Epidermal melanocyte (primary cell): ENCODE measurements at regions not wholly inside any gene's neighbourhood (a gene's known extent, or its start where the extent isn't known, plus 50 kb on each side); places are given as distances from the start of the nearest gene placed in this dataset.
A peak's percentile ranks its signal among the peaks of the same experiment; 100 is the strongest.

Experiments used
- DNase-seq: peaks from one replicate; pipeline ENCODE4 v3.0.0; 2011; ENCODE audit warnings: low spot score; ENCODE audit not compliant: insufficient read length

GRCh38 chr9:13412331-13412730 lies 132.8 kb upstream of the MPDZ start:
- DNase-seq = no peak

GRCh38 chr9:13411791-13412190 lies 132.3 kb upstream of the MPDZ start:
- no peak for DNase-seq

- no peak for DNase-seq
Measured at GRCh38 chr9:13410566-13411031, 131.1 kb upstream of the MPDZ start.

- DNase-seq = no peak
Measured at GRCh38 chr9:13397661-13398060, 118.2 kb upstream of the MPDZ start.

GRCh38 chr9:13397220-13397619 lies 117.7 kb upstream of the MPDZ start:
- no peak for DNase-seq

- DNase-seq = no peak
Measured at GRCh38 chr9:13396418-13396817, 116.9 kb upstream of the MPDZ start.

- no peak for DNase-seq
Measured at GRCh38 chr9:13395156-13395555, 115.7 kb upstream of the MPDZ start.

GRCh38 chr9:13388157-13388556 lies 108.7 kb upstream of the MPDZ start:
- no peak for DNase-seq

- no peak for DNase-seq
Measured at GRCh38 chr9:13387734-13388067, 108.2 kb upstream of the MPDZ start.

GRCh38 chr9:13386935-13387733 lies 107.6 kb upstream of the MPDZ start:
- DNase-seq = peak; percentile 26

GRCh38 chr9:13386316-13386715 lies 106.8 kb upstream of the MPDZ start:
- no peak for DNase-seq

- no peak for DNase-seq
Measured at GRCh38 chr9:13383855-13384254, 104.4 kb upstream of the MPDZ start.

- DNase-seq = no peak
Measured at GRCh38 chr9:13383216-13383615, 103.7 kb upstream of the MPDZ start.

- DNase-seq = no peak
Measured at GRCh38 chr9:13382595-13382994, 103.1 kb upstream of the MPDZ start.

GRCh38 chr9:13380903-13381302 lies 101.4 kb upstream of the MPDZ start:
- DNase-seq = no peak

GRCh38 chr9:13378154-13378553 lies 98.7 kb upstream of the MPDZ start:
- no peak for DNase-seq

GRCh38 chr9:13377171-13377925 lies 97.9 kb upstream of the MPDZ start:
- no peak for DNase-seq

GRCh38 chr9:13372510-13372909 lies 93.0 kb upstream of the MPDZ start:
- no peak for DNase-seq

- no peak for DNase-seq
Measured at GRCh38 chr9:13369431-13369830, 89.9 kb upstream of the MPDZ start.

- DNase-seq = no peak
Measured at GRCh38 chr9:13367784-13368183, 88.3 kb upstream of the MPDZ start.

- no peak for DNase-seq
Measured at GRCh38 chr9:13364271-13365000, 84.9 kb upstream of the MPDZ start.

- no peak for DNase-seq
Measured at GRCh38 chr9:13361076-13361475, 81.6 kb upstream of the MPDZ start.
